Lower leg skin (tissue), 3 donors: ENCODE measurements at regions not wholly inside any gene's neighbourhood (a gene's known extent, or its start where the extent isn't known, plus 50 kb on each side); places are given as distances from the start of the nearest gene placed in this dataset.

ENCODE experiments used
- CTCF ChIP-seq, 3 donors: fragments of 450-650 bp; IDR thresholded peaks; one replicate each; pipeline ENCODE4 v1.5.1; 2016; ENCODE audit warnings: antibody characterized with exemption in 3 of 3, mild to moderate bottlenecking in 3 of 3, moderate library complexity in 2 of 3
- POLR2A ChIP-seq, 2 donors: fragments of 450-650 bp; IDR thresholded peaks; one replicate each; pipeline ENCODE4 v1.6.1; 2016 to 2017; ENCODE audit warnings: antibody characterized with exemption in 2 of 2, mild to moderate bottlenecking in 1 of 2, moderate library complexity in 1 of 2

GRCh38 chr22:27329966-27330645, 471.4 kb downstream of the MN1 start:
- TF ChIP-seq CTCF (IDR thresholded peaks at IDR 0.05) (no peak), POLR2A (IDR thresholded peaks at IDR 0.05) (no peak)
